Rectal smooth muscle tissue (tissue), 1 donor: ENCODE measurements at regions not wholly inside any gene's neighbourhood (a gene's known extent, or its start where the extent isn't known, plus 50 kb on each side); places are given as distances from the start of the nearest gene placed in this dataset.
"Not testable (repeated sequence)": the region's sequence is repeated elsewhere in the genome, so short reads cannot be mapped to it uniquely, and the experiment has no call there.

ENCODE experiments used
- H3K27ac ChIP-seq: one replicate; pipeline ENCODE4 v1.7.0; 2013; ENCODE audit warnings: low read depth, low read length, inconsistent platforms
- H3K27me3 ChIP-seq: one replicate; pipeline ENCODE4 v1.7.0; 2013; ENCODE audit warnings: low read length; ENCODE audit not compliant: control insufficient read depth, insufficient read depth
- H3K36me3 ChIP-seq: one replicate; pipeline ENCODE4 v1.7.0; 2013; ENCODE audit warnings: low read length; ENCODE audit not compliant: control insufficient read depth, insufficient read depth
- H3K4me1 ChIP-seq: one replicate; pipeline ENCODE4 v1.7.0; 2013; ENCODE audit warnings: low read length; ENCODE audit not compliant: control insufficient read depth, insufficient read depth
- H3K4me3 ChIP-seq: one replicate; pipeline ENCODE4 v1.7.0; 2013; ENCODE audit warnings: low read length
- H3K9ac ChIP-seq: one replicate; pipeline ENCODE4 v1.7.0; 2013; ENCODE audit warnings: low read length

GRCh38 chr15:38849046-38849445 is 284.4 kb upstream of the RASGRP1 start:
- Histone ChIP-seq H3K27ac (no peak overlapping the region), H3K9ac (no peak overlapping the region), H3K4me1 (peaks cover 4% of the 10 kb centered on the region), H3K4me3 (no peak overlapping the region), H3K36me3 (no peaks in the 10 kb centered on the region), H3K27me3 (no peaks in the 10 kb centered on the region)

- not testable (repeated sequence) for H3K4me3 ChIP-seq, H3K9ac ChIP-seq, H3K4me1 ChIP-seq, H3K36me3 ChIP-seq, H3K27me3 ChIP-seq, H3K27ac ChIP-seq
Observed at GRCh38 chr15:38852188-38852587, 287.6 kb upstream of the RASGRP1 start.

- H3K27ac ChIP-seq: no peak overlapping the region
- H3K27me3 ChIP-seq: no peaks in the 10 kb centered on the region
Observed at GRCh38 chr15:38853608-38854007, 289.0 kb upstream of the RASGRP1 start.

GRCh38 chr15:38854506-38854905 is 289.9 kb upstream of the RASGRP1 start:
- Histone ChIP-seq H3K4me3 (no peak overlapping the region), H3K4me1 (no peaks in the 10 kb centered on the region), H3K27ac (no peak overlapping the region), H3K36me3 (no peaks in the 10 kb centered on the region), H3K9ac (no peak overlapping the region), H3K27me3 (no peaks in the 10 kb centered on the region)

More at GRCh38 chr15:38853608-38854007, 289.0 kb upstream of the RASGRP1 start:
- H3K4me1 ChIP-seq: no peaks in the 10 kb centered on the region
- no peak overlapping the region for H3K9ac ChIP-seq
- H3K36me3 ChIP-seq: no peaks in the 10 kb centered on the region
- no peak overlapping the region for H3K4me3 ChIP-seq

GRCh38 chr15:38857814-38858213 is 293.2 kb upstream of the RASGRP1 start:
- no peak overlapping the region for H3K4me3 ChIP-seq
- H3K27me3 ChIP-seq: no peaks in the 10 kb centered on the region
- H3K4me1 ChIP-seq: no peaks in the 10 kb centered on the region
- no peak overlapping the region for H3K27ac ChIP-seq
- H3K36me3 ChIP-seq: no peaks in the 10 kb centered on the region
- no peak overlapping the region for H3K9ac ChIP-seq

GRCh38 chr15:38859574-38859973 is 295.0 kb upstream of the RASGRP1 start:
- Histone ChIP-seq H3K4me3 (no peak overlapping the region), H3K27ac (no peak overlapping the region), H3K36me3 (no peaks in the 10 kb centered on the region), H3K4me1 (no peaks in the 10 kb centered on the region), H3K27me3 (no peaks in the 10 kb centered on the region), H3K9ac (no peak overlapping the region)

- no peak overlapping the region for H3K9ac ChIP-seq
Observed at GRCh38 chr15:38860253-38860652, 295.6 kb upstream of the RASGRP1 start.

GRCh38 chr15:38860674-38861073 is 296.1 kb upstream of the RASGRP1 start:
- Histone ChIP-seq H3K36me3 (no peaks in the 10 kb centered on the region), H3K27ac (no peak overlapping the region), H3K9ac (no peak overlapping the region), H3K27me3 (no peaks in the 10 kb centered on the region), H3K4me1 (no peaks in the 10 kb centered on the region), H3K4me3 (no peak overlapping the region)

More at GRCh38 chr15:38860253-38860652, 295.6 kb upstream of the RASGRP1 start:
- Histone ChIP-seq H3K27me3 (no peaks in the 10 kb centered on the region), H3K27ac (no peak overlapping the region), H3K4me3 (no peak overlapping the region), H3K4me1 (no peaks in the 10 kb centered on the region), H3K36me3 (no peaks in the 10 kb centered on the region)

- no peaks in the 10 kb centered on the region for H3K27me3 ChIP-seq
- H3K9ac ChIP-seq: no peak overlapping the region
- no peak overlapping the region for H3K4me3 ChIP-seq
- no peaks in the 10 kb centered on the region for H3K36me3 ChIP-seq
- no peak overlapping the region for H3K27ac ChIP-seq
- H3K4me1 ChIP-seq: no peaks in the 10 kb centered on the region
Observed at GRCh38 chr15:38861108-38861507, 296.5 kb upstream of the RASGRP1 start.

GRCh38 chr15:38862099-38862498 is 297.5 kb upstream of the RASGRP1 start:
- H3K36me3 ChIP-seq: no peaks in the 10 kb centered on the region
- H3K27ac ChIP-seq: no peak overlapping the region
- no peaks in the 10 kb centered on the region for H3K27me3 ChIP-seq
- H3K4me3 ChIP-seq: no peak overlapping the region
- H3K9ac ChIP-seq: no peak overlapping the region
- no peaks in the 10 kb centered on the region for H3K4me1 ChIP-seq

- no peak overlapping the region for H3K9ac ChIP-seq
- no peaks in the 10 kb centered on the region for H3K4me1 ChIP-seq
- H3K27ac ChIP-seq: no peak overlapping the region
- no peak overlapping the region for H3K4me3 ChIP-seq
- H3K27me3 ChIP-seq: no peaks in the 10 kb centered on the region
- no peaks in the 10 kb centered on the region for H3K36me3 ChIP-seq
Observed at GRCh38 chr15:38863381-38863780, 298.8 kb upstream of the RASGRP1 start.

GRCh38 chr15:38864122-38864521 is 299.5 kb upstream of the RASGRP1 start:
- H3K27ac ChIP-seq: no peak overlapping the region
- no peak overlapping the region for H3K4me3 ChIP-seq
- H3K9ac ChIP-seq: no peak overlapping the region
- H3K36me3 ChIP-seq: no peaks in the 10 kb centered on the region
- no peaks in the 10 kb centered on the region for H3K4me1 ChIP-seq
- H3K27me3 ChIP-seq: no peaks in the 10 kb centered on the region

- Histone ChIP-seq H3K4me1 (no peaks in the 10 kb centered on the region), H3K27ac (no peak overlapping the region), H3K36me3 (no peaks in the 10 kb centered on the region), H3K4me3 (no peak overlapping the region), H3K9ac (no peak overlapping the region), H3K27me3 (no peaks in the 10 kb centered on the region)
Observed at GRCh38 chr15:38864827-38865581, 300.4 kb upstream of the RASGRP1 start.
